LNCAP (cell line): ENCODE measurements at regions not wholly inside any gene's neighbourhood (a gene's known extent, or its start where the extent isn't known, plus 50 kb on each side); places are given as distances from the start of the nearest gene placed in this dataset.

Experiments
- TF ChIP-seq, protein P1 (sequence below): fragments of 450-650 bp; IDR thresholded peaks from 2 replicates; pipeline ENCODE4 v1.5.1; 2017; ENCODE audit warnings: mild to moderate bottlenecking

DNA sequence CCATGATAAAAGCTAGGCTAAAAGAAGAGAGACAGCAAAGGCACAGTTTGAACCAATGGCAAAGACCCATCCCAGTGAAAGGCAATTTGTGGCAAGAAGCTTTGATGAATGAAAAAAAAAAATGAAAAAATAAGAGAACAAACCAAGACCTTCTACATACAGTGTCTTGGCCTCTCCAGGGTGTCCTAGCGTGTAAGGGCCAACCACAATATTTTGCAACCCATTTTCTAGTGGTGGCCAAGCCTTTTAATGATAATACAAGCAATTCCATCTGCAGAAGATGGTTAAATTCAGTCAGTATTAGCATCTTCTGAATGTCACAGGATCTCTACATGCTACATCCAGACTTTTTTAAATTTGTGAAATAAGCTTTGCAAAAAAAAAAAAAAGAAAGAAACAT, 270.4 kb downstream of the LRATD1 start:
- TF ChIP-seq, protein P1, sequence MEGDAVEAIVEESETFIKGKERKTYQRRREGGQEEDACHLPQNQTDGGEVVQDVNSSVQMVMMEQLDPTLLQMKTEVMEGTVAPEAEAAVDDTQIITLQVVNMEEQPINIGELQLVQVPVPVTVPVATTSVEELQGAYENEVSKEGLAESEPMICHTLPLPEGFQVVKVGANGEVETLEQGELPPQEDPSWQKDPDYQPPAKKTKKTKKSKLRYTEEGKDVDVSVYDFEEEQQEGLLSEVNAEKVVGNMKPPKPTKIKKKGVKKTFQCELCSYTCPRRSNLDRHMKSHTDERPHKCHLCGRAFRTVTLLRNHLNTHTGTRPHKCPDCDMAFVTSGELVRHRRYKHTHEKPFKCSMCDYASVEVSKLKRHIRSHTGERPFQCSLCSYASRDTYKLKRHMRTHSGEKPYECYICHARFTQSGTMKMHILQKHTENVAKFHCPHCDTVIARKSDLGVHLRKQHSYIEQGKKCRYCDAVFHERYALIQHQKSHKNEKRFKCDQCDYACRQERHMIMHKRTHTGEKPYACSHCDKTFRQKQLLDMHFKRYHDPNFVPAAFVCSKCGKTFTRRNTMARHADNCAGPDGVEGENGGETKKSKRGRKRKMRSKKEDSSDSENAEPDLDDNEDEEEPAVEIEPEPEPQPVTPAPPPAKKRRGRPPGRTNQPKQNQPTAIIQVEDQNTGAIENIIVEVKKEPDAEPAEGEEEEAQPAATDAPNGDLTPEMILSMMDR, result no peak

DNA sequence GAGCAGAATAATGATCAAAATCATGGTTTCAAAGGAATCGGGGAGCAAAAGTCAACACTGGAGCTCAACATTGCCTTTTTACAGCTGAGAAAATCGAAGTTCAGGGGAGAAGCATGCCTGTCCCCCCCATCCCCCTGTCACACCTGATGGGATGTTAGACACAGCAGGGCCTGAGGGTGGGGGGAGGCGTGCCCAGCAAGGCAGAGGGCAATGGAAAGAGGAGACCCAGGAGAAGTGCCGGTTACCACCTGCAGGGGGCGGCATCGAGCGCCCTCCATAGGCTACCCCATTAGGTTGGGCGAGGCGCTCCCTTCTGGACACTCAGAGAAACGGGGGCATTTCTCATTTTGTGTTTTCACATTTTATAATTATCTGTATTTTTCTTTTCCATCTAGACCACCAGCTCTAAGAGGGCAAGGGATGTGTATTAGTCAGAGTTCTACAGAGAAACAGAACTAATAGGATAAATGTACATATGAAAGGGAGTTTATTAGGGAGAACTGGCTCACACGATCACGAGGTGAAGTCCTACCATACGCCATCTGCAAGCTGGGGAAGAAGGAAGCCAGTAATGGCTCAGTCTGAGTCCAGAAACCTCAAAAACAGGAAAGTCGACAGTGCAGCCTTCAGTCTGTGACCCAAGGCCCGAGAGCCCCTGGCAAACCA, 271.3 kb downstream of the LRATD1 start:
- TF ChIP-seq, protein P1, result peak; percentile 86

- TF ChIP-seq, protein P1, result no peak
Measured at GRCh38 chr2:14905571-14905970, 273.1 kb downstream of the LRATD1 start.

DNA sequence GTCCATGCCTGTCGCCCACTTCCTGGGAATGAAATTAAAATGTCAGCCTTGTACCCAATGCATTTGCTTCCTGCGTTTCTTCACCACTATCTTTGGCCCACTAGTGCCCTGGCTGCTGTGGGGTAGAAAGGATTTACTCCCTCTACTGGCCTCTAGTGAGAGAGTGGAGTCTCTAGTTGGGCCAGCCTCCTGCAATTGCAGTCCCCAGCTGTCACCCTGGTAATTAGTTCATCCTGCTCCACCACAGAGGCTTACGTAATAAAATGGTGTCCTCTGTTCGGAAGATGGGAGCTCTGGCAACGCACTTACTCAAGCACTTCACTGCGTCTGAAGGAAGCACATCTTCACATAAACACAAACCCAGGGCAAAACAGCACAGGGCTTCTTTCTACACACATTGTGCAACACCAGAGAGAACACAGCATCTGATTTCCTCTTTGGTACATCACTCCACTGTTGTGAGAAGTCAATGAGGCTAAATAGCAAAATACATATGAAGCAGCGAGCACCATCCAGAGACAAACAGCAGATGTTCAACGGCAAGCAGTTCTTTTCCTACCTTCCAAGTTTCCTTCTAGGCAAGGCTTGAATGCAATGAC, 274.6 kb downstream of the LRATD1 start:
- TF ChIP-seq, protein P1, result peak; percentile 15; the same call in 1 of the 2 replicates

DNA sequence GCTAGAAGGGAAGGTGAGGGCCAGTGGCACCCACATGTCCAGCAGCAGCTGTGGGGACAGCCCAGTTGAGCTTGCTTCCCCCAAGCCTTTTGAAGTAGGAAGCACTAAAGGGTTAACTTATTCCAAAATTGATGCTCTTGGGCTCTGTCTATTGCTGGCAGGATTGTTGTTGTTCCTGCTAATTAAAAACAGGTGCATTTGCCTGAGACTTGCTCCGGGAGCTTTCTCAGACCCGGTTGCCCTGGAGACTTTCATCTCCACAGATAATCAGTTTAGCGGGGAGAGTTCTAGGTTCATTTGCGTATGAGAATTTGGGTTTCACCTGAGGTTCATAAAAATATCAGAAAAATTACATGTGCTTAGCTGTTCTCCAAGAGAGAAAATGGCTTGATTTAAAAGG, 277.3 kb downstream of the LRATD1 start:
- TF ChIP-seq, protein P1, result no peak

DNA sequence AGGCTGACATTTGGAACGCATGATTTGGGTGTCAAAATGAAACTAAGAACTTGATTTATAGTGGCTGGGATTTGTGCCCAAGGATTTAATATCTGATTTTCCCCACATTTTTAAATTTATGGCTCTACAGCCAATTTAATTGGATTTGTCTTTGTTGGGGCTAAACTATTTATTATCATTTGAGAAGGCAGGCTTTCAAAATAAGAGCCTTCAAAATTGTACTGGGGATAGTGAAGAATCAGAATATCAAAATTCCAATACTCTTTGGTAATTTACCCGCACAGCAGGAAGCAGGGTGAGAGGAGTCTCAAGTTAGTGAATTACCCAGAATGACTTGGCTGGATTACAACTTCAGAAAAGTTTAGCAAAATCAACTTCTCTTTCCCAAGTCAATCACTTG, 278.1 kb downstream of the LRATD1 start:
- TF ChIP-seq, protein P1, result no peak

- TF ChIP-seq, protein P1, result no peak
Measured at GRCh38 chr2:14915983-14916382, 283.5 kb downstream of the LRATD1 start.
